ENCODE measurements at regions not wholly inside any gene's neighbourhood (a gene's known extent, or its start where the extent isn't known, plus 50 kb on each side); places are given as distances from the start of the nearest gene placed in this dataset.

DNA sequence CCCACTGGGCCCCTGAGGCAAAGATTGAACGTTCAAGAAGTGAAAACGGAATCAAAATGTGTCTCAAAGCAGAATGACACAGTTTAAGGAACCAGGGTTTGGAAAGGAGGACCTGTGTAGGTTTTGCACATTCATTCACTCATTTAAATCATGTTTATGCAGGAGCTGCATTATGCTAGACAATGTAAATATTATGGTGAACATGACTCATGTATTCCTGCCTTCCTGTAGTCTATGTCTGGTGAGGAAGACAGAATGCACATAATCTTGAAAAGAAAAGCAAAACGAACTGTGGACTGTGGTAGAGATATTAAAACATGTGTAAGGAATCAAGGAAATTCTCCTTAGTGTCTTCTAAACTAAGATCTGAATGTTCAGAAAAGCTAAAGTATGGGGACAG is 311.8 kb upstream of the SMIM31 start:
- no peak for DNase-seq

DNA sequence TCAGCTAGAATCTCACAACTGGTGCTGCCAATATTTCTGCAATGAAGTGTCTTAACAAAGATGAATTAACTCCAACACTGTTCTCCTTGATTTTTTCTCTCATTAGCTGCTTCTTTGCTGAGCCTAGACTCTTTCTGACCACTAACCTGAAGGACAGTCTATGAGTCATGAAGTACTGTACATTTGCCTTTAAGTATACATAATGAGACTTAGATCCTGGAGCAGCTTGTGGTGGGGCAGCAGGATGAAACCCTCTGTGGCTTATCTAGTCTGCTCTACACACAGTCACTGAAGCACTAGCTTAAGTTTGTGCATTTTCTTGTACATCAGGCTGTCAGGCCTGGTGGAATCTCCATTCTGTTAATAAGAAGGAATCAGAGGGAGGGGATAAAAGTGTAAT is 307.4 kb upstream of the SMIM31 start:
- DNase-seq: no peak

DNA sequence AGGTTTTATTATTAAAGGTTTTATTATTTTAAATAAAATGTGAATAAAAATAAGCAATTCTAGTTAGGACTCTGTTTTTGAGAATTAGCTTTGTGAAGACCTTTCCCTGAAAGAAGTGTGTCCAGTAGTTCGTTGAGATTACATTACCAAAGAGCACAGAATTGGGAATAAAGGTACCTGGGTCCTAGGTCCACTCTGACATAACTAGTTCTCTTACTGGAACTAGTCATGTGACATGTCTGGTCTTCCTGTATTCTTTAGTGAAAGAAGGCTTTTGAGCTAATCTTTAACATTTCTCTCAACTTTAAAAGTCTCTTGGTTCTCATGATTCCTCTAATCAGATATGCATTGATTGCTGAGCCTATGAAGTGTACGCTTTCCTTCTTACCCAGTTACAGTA is 292.0 kb upstream of the SMIM31 start:
- DNase-seq: no peak

- no peak for DNase-seq
Observed at GRCh38 chr4:164462471-164462870, 291.5 kb upstream of the SMIM31 start.

DNA sequence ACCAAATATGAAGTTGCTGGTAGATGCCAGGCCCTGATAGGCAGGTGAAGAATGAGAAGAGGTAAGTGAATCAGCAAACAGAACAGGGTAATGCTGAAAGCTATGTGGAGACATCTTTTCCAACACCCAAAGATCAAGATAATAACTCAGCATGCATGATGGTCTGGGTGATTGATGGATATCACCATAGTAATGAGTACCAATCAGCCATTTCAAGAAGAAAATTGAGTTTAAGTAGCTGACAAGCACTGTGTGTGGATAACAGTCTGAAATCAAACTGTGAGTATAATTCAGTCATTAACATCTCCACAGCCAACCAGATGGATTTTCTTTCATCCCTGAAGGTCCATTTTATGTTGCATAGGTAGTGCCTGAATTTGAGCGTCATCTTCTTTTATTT is 289.6 kb upstream of the SMIM31 start:
- DNase-seq: no peak

DNA sequence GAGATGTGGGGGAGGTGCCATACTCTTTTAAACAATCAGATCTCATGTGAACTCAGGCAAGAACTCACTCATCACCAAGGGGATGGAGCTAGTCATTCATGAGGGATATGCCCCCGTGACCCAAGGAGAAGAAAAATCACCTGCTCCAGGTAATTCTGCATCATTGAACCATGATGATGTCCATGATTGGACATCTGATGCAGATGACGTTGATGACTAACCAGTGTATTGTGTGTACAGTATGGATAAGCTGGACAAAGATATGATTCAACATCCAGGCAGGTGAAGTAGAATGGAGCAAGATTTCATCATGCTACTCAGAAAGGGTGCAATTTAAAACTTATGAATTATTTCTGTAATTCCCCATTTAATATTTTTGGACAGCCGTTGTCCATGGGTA is 286.4 kb upstream of the SMIM31 start:
- no peak for DNase-seq

DNA sequence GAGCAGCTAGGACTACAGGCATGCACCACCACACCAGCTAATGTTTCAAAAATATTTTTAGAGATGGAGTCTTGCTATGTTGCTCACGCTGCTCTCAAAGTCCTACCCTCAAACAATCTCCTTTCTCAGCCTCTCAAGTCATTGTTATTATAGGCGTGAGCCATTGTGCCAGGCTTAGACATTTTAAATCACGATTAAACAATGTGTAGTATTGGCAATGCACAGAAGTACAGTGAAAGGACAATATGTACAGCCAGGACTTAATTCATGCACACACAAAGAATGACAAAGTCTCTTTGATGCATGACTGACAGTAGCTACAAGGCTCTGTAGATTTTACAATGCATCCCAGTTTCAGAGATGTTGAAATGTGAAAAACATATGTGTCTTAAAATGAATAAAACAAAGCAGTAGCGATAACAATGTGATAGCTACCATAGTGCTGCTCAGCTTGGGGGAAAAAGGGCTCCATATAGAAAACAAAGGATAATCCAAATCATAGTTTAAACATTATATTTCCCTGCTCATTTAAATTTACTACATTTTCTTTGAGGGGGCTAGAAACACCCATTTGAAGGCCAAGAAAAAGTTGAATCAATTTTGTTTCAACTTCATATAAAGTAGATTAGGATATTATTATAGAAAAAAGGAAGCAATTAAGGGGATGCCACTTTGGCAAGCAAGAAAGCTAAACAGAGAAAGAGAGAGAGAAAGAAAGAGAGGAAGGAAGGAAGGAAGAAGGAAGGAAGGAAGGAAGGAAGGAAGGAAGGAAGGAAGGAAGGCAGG is 272.4 kb upstream of the SMIM31 start:
- no peak for DNase-seq

DNA sequence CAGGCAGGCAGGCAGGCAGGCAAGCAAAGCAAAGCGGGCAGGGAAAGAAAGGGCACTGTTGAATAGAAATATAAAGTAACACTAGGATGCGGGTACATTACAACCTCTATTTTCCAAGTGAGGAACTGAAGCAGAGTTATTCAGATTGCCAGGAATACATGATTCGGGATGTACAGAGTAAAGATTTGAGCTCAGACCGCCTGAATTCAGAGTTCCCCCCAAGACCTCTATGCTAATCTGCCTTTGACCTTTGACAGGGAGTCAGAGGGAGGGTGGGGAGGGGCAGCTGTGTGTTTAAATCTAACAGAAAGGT is 271.9 kb upstream of the SMIM31 start:
- DNase-seq: no peak

- DNase-seq: no peak
Observed at GRCh38 chr4:164482758-164483157, 271.2 kb upstream of the SMIM31 start.

GRCh38 chr4:164483711-164484110 is 270.2 kb upstream of the SMIM31 start:
- DNase-seq: no peak

GRCh38 chr4:164484551-164484950 is 269.4 kb upstream of the SMIM31 start:
- DNase-seq: no peak

DNA sequence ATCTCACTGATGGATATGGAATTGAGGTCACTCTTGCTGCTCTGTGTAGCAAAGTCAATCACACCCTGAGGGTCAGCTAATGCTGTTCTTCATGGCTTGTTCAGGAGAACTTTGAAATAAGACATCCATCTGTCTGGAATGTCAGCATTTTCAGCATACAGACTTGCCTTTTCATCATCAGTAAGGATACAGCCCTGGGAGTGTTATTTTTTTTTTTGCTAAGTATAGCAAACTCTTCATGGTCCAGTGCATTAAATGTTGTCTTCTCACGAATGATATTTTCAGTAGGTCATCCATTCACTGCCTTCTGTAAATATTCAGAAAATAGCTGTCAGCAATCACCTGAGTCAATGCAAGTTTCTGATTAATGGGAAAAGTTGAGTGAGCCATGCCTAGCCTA is 268.8 kb upstream of the SMIM31 start:
- no peak for DNase-seq

DNA sequence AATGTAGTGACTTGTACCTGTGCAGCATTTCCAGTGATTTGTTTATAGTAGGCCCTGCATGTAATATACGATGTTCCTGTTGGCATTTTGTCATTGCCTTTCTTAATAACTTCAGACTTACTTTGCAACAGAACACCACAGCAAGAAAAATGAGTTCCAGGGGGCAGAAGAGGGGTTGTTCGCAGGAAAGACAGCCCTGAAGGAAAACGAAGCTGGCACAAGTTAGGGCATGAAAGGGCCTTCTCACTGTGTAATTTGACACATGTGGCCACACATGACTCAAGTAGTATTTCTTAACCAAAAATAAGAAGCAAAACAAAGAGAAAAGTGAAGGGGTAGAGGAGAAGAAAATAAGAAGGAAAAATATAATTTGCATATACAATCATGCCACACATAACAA is 265.8 kb upstream of the SMIM31 start:
- DNase-seq: no peak

GRCh38 chr4:164501074-164501473 is 252.9 kb upstream of the SMIM31 start:
- DNase-seq: no peak

DNA sequence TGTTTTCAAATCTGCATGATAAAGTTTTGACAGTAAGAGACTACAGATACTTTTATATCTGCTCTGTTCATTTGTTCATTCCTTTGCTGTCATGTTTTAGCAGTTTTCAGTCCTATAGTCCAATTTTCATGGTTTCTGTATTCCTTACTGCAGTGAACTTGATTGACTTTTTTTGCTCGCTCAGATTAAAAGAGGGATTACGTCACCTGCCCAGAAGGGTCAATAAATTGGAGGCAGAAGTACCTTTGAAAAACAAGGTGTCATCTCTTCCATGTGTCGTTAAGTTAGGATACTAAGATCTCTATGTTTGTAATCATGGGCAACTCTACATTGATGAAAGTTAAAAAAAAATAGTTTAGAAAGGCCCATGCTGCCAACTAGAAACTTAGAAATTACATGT is 250.1 kb upstream of the SMIM31 start:
- no peak for DNase-seq

- no peak for DNase-seq
Observed at GRCh38 chr4:164508097-164508496, 245.8 kb upstream of the SMIM31 start.

- DNase-seq: no peak
Observed at GRCh38 chr4:164508771-164509170, 245.2 kb upstream of the SMIM31 start.

DNA sequence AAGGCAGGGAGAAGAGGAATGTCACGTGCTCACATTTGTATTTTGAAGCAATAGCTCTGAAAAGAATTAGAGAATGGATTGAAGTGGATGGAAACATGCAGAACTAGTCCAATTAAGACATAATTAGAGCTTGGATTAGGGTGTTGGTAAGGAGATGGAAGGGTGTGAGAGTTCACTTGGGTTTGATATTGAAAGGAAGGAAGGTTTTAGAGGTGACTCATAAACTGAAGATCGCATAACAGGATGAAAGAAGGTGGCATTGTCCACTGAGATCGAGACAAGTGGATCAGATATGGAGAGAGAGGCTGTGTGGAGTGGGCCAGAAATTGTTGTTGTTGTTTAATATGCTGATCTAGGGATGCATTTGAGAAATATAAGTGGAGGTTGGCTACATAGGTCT is 244.0 kb upstream of the SMIM31 start:
- DNase-seq: no peak

- DNase-seq: no peak
Observed at GRCh38 chr4:164512124-164512523, 241.8 kb upstream of the SMIM31 start.

DNA sequence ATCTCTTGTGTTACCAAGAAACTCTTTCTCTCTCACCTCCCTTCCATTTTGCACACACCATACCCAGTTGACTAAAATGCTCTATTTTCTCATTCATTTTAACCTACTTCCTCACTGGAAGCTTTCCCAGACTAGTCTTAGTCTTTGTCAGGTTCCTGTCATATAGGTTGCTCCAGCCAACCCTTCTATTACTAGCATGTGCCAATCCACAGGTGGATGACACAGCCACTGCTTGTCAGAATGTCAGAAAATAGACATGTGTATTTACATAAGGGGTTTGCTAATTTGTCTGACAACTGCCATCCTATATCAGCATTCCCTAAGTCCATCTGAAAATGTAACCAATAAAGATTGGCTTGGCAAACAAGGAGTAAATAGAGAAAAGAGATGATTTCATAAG is 239.2 kb upstream of the SMIM31 start:
- DNase-seq: no peak

DNA sequence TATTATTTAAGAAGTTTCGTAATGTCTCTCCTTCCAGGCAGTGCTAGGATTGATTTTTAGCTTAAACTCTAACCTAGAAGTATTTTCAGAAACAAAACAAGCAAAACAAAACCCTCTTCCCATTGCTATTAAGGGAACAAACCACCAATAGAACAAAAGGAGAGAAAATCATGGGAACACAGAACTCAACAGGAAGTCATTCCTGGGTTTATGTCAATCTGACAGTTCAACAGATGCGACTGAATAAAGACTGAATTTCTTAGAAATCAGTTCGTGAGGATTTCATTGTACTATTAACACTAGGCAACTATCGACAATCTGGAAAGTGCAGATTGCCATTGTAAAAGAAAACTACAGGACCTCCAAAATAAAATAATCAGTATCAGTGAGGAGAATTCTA is 229.1 kb upstream of the SMIM31 start:
- no peak for DNase-seq

GRCh38 chr4:164526933-164527583 is 226.9 kb upstream of the SMIM31 start:
- DNase-seq: no peak

DNA sequence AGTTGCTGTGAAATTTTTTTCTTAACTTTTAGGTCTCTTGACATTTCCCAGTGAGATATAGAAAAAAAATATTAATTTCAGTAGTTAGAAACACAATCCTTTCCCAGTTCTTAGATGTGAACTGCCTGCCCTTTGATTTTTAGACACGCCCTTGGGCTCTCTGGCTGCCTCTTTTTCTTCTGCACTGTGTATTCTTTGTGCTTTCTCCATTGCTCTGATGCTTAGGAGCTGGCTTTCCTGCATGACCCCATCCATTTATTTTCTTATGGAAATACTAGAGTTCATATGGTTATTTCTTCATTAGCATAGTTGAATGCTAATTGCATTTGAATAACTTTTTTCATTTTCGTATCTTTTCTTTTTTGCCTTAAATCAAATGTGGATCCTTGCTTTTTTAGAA is 224.9 kb upstream of the SMIM31 start:
- DNase-seq: no peak

GRCh38 chr4:164529486-164529885 is 224.4 kb upstream of the SMIM31 start:
- DNase-seq: no peak

- DNase-seq: no peak
Observed at GRCh38 chr4:164531336-164531735, 222.6 kb upstream of the SMIM31 start.

Measured in NCI-H2029 (cell line).